ENCODE measurements at regions not wholly inside any gene's neighbourhood (a gene's known extent, or its start where the extent isn't known, plus 50 kb on each side); places are given as distances from the start of the nearest gene placed in this dataset.

DNA sequence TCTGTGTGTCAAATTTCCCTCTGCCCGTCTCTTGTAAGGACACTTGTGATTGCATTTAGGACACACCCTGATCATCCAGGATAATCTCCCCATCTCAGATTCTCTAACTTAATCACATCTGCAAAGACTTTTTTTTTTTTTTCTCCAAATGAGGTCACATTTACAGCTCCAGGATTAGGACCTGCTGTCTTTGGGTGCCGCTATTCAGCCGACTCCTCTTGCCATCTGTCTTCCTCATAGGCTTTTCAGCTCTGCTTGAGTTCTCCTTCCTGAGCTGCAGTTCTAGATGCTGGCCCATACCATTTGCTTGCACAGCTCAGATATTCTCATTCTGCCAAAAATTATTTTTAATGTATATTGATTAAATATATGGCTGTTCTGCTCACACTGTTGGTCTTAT, 94.3 kb upstream of the TLE3 start:
- Mint-ChIP-seq H3K36me3 (ENCODE audit: low read depth) (no peaks in the 10 kb centered on the region), H3K27ac (no peak overlapping the region), H3K4me1 (ENCODE audit: low read depth) (no peaks in the 10 kb centered on the region), H3K27me3 (ENCODE audit: low read depth) (peaks cover 5% of the 10 kb centered on the region), H3K4me3 (no peak overlapping the region), H3K9me3 (peaks cover 5% of the 10 kb centered on the region)
- DNase-seq (ENCODE audit: low spot score), result no peak

DNA sequence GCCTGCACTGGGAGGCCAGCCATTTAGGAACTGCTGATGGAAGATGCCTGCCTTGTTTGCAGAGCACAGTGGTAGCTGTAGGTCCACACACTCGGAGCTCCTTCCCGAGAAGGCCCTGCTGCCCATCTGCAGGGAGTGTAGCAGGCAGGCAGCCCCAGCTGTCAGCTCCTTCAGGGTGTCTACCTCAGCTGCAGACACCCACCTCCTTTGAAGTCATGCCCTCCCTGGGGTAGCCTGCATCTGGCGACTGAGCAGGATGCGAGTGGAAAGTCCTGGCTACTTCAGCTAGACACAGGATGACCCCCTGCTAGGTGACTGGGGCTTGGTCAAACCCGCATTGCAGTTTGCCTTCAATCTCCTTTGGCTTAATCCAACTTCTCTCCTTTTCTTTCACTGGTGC, 93.2 kb upstream of the TLE3 start:
- DNase-seq (ENCODE audit: low spot score), result no peak
- Mint-ChIP-seq H3K9me3 (peaks cover 5% of the 10 kb centered on the region), H3K36me3 (ENCODE audit: low read depth) (no peaks in the 10 kb centered on the region), H3K27me3 (ENCODE audit: low read depth) (peaks cover 5% of the 10 kb centered on the region), H3K4me1 (ENCODE audit: low read depth) (no peaks in the 10 kb centered on the region), H3K4me3 (no peak overlapping the region), H3K27ac (no peak overlapping the region)

DNA sequence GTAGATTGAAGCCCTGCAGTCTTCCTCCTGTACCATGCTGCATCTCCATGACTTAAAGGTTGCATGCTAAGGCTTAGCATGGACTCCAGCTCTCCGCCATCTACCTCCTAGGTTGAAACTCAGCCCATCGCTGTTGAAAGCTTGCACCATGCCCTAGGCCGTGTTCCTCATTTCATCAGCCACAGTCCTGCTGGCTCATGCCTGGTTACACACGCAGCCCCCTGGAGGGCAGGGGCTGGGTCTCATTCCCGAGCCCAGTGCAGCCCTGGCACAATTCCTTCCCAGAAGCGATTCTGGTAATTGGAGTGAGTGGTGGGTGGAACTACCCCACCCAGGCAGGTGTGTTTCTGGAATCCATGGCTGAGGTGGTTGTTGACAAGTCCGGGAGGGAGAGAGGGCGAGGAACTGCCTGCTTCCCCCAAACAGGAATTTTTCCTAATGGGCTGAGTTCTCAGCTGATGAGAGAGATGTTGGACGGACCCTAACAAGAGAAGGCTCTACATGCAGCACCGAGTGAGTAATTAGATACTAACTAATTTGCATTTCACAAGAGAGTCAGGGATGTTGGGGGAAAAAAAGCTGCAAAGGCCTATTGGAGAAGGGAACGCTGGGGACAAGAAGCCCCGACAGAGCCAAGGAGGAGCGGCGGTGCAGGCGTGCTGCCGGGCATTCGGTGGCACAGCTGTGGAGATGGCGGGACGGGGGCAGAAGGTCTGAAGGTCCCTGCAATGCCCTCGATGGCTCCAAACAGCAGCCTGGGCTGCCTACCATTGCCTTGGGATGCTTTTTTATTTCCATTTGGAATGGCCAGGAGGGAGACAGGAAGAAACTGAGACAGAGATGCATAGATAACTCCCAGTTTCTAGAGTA, 92.3 kb upstream of the TLE3 start:
- no peak for DNase-seq (ENCODE audit: low spot score)
- H3K4me1 Mint-ChIP-seq (ENCODE audit: low read depth), result no peaks in the 10 kb centered on the region
- no peak overlapping the region for H3K4me3 Mint-ChIP-seq
- peaks cover 5% of the 10 kb centered on the region for H3K9me3 Mint-ChIP-seq
- no peak overlapping the region for H3K27ac Mint-ChIP-seq
- peaks cover 7% of the 10 kb centered on the region for H3K27me3 Mint-ChIP-seq (ENCODE audit: low read depth)
- H3K36me3 Mint-ChIP-seq (ENCODE audit: low read depth), result no peaks in the 10 kb centered on the region

DNA sequence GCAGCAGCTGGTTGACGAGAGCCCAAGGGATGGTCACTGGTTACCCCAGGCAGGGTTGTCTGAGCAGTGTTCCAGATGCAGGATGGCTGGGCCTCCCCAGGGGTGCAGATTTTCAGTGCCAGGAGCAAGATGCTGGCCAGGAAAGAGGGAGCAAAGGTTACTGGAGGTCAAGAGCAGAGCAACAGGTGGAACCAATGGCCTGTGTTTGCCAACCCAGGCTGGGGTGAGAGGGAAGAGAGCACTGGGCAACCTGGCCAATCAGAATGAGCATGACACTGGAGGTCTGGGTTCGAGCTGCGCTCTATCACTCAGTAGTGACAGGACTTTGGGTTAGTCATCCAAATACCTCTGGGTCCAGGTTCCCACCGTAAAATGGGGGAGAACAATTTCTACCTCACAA, 90.6 kb upstream of the TLE3 start:
- Mint-ChIP-seq H3K36me3 (ENCODE audit: low read depth) (no peaks in the 10 kb centered on the region), H3K27me3 (ENCODE audit: low read depth) (peaks cover 9% of the 10 kb centered on the region), H3K4me3 (no peak overlapping the region), H3K9me3 (peaks cover 5% of the 10 kb centered on the region), H3K4me1 (ENCODE audit: low read depth) (no peaks in the 10 kb centered on the region), H3K27ac (no peak overlapping the region)
- DNase-seq (ENCODE audit: low spot score), result no peak

GRCh38 chr15:70187331-70187730, 89.6 kb upstream of the TLE3 start:
- H3K27ac Mint-ChIP-seq, result no peak overlapping the region
- H3K36me3 Mint-ChIP-seq (ENCODE audit: low read depth), result no peaks in the 10 kb centered on the region
- H3K4me1 Mint-ChIP-seq (ENCODE audit: low read depth), result no peaks in the 10 kb centered on the region
- peaks cover 7% of the 10 kb centered on the region for H3K27me3 Mint-ChIP-seq (ENCODE audit: low read depth)
- no peak overlapping the region for H3K4me3 Mint-ChIP-seq
- DNase-seq (ENCODE audit: low spot score), result no peak
- H3K9me3 Mint-ChIP-seq, result peaks cover 5% of the 10 kb centered on the region

DNA sequence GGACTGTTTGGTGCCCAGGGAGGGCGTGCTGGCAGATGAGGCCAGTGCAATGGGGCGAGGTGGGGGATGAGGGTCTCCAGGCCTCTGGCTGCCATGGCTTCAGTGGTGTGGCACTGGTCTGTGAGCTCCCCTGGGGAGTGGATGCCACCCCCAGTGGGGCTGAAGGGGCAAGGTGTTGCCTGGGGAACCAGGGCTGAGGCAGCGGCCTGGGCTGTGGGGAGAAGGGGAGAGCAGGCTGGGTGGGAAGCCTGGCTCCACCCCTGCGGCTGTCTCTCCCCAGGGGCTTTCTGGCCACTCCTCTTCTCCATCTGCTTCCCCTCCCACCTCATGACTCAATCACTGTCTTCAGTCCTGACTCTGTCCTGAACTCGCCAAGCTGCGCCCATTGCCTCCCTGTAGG, 88.4 kb upstream of the TLE3 start:
- H3K9me3 Mint-ChIP-seq, result no peaks in the 10 kb centered on the region
- DNase-seq (ENCODE audit: low spot score), result no peak
- no peaks in the 10 kb centered on the region for H3K4me1 Mint-ChIP-seq (ENCODE audit: low read depth)
- H3K36me3 Mint-ChIP-seq (ENCODE audit: low read depth), result no peaks in the 10 kb centered on the region
- H3K4me3 Mint-ChIP-seq, result no peak overlapping the region
- H3K27me3 Mint-ChIP-seq (ENCODE audit: low read depth), result peaks cover 4% of the 10 kb centered on the region
- no peak overlapping the region for H3K27ac Mint-ChIP-seq

DNA sequence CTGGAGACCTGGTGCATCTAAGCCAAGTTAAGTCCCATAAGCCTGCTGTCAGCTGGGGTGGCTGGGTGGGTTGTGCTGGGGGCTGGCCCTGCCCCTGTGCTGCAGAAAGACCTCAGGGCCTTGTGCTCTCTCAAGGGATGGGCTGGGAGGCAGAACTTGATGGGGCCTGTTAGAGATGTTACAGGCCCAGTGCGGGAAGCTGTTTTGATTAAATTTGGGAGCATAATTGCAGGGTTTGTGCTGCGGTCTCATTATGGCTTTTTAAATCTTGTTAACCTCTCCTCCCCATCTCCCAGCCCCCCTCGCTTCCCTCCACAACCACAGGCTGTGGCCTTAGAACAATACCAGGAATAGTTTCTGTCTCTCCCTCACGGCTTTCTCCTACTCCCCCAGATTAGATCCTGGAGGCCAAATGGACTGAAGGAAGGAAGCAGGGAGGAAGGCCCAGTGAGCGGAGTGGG, 87.6 kb upstream of the TLE3 start:
- H3K4me3 Mint-ChIP-seq, result no peak overlapping the region
- no peak overlapping the region for H3K27ac Mint-ChIP-seq
- peaks cover 7% of the 10 kb centered on the region for H3K27me3 Mint-ChIP-seq (ENCODE audit: low read depth)
- no peaks in the 10 kb centered on the region for H3K4me1 Mint-ChIP-seq (ENCODE audit: low read depth)
- no peaks in the 10 kb centered on the region for H3K9me3 Mint-ChIP-seq
- no peaks in the 10 kb centered on the region for H3K36me3 Mint-ChIP-seq (ENCODE audit: low read depth)
- no peak for DNase-seq (ENCODE audit: low spot score)

GRCh38 chr15:70182858-70183695, 85.4 kb upstream of the TLE3 start:
- H3K4me1 Mint-ChIP-seq (ENCODE audit: low read depth), result no peaks in the 10 kb centered on the region
- H3K4me3 Mint-ChIP-seq, result no peak overlapping the region
- no peaks in the 10 kb centered on the region for H3K36me3 Mint-ChIP-seq (ENCODE audit: low read depth)
- DNase-seq (ENCODE audit: low spot score), result no peak
- no peaks in the 10 kb centered on the region for H3K9me3 Mint-ChIP-seq
- H3K27ac Mint-ChIP-seq, result no peak overlapping the region
- peaks cover 24% of the 10 kb centered on the region for H3K27me3 Mint-ChIP-seq (ENCODE audit: low read depth)

DNA sequence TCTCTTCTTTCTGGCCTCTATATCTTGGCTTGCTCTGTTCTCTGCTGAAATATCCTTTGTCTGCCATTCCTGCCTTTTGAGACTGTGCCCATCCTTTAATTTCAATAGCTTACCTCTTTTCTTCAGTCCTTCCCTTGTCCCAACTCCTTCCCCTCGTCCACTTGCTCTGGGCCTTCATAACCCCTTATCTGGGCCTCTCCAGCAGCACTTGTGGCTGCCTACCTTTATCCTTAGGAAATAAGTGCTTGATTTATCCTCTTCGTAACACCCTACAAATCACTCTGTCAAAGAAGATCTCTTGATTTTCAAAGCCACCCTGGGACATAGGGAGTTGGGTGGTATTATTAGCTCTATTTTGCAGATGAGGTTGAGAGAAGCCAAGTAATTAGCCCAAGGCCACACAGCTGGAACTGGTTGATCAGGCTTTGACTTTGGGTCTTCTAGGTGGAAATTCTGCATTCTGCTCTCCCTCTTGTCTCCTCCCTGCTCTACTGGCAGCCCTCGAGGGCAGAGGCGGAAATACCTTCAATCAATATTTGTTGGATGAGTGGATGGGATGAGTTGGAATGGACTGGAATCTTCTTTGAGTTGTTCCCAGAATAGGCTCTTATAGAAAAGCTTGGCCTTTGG, 84.0 kb upstream of the TLE3 start:
- Mint-ChIP-seq H3K27ac (no peak overlapping the region), H3K4me1 (ENCODE audit: low read depth) (no peaks in the 10 kb centered on the region), H3K9me3 (no peaks in the 10 kb centered on the region), H3K27me3 (ENCODE audit: low read depth) (peaks cover 24% of the 10 kb centered on the region), H3K4me3 (no peak overlapping the region), H3K36me3 (ENCODE audit: low read depth) (no peaks in the 10 kb centered on the region)
- DNase-seq (ENCODE audit: low spot score), result no peak

DNA sequence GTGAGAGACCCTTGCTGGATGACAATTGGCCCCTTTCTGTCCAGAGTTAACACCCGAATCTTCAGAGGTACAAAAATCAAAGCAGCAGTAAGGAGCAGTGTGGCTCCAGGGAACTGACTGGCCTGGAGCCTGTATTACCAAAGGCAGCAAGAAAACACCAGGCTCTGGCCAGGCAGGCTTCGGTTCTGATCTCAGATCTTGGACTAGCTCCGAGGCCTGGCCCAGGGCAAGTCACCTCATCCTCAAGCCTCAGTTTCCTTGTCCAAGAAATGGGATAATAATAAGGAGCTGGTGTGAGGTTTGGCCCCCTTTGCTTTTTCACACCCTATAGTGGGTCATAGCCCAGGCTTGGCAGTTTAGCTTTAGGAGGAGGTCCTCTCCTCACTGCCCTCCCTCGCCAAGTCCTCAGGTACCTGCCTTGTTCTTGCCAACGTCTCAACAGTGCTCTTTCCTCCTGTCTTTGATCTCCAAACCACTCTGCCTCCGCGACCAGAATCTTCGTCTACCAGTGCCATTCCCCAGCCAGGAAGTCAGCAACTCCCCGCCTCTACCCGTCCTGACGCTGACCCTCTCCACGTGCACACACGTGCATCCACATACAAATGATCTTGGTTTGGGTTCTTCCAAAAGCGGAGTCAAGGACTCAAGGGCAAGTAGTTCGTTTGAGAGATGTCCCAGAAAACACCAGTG, 82.6 kb upstream of the TLE3 start:
- Mint-ChIP-seq H3K36me3 (ENCODE audit: low read depth) (no peaks in the 10 kb centered on the region), H3K27me3 (ENCODE audit: low read depth) (peaks cover 25% of the 10 kb centered on the region), H3K9me3 (no peaks in the 10 kb centered on the region), H3K4me1 (ENCODE audit: low read depth) (no peaks in the 10 kb centered on the region), H3K4me3 (no peak overlapping the region), H3K27ac (no peak overlapping the region)
- no peak for DNase-seq (ENCODE audit: low spot score)

- Mint-ChIP-seq H3K27me3 (ENCODE audit: low read depth) (peaks cover 26% of the 10 kb centered on the region), H3K36me3 (ENCODE audit: low read depth) (no peaks in the 10 kb centered on the region), H3K9me3 (no peaks in the 10 kb centered on the region), H3K27ac (no peak overlapping the region), H3K4me1 (ENCODE audit: low read depth) (no peaks in the 10 kb centered on the region), H3K4me3 (no peak overlapping the region)
- no peak for DNase-seq (ENCODE audit: low spot score)
These were observed 81.7 kb upstream of the TLE3 start for GRCh38 chr15:70179309-70179892.

GRCh38 chr15:70178335-70179084, 80.8 kb upstream of the TLE3 start:
- no peak for DNase-seq (ENCODE audit: low spot score)
- Mint-ChIP-seq H3K4me3 (no peak overlapping the region), H3K9me3 (no peaks in the 10 kb centered on the region), H3K27ac (no peak overlapping the region), H3K4me1 (ENCODE audit: low read depth) (no peaks in the 10 kb centered on the region), H3K27me3 (ENCODE audit: low read depth) (peaks cover 28% of the 10 kb centered on the region), H3K36me3 (ENCODE audit: low read depth) (no peaks in the 10 kb centered on the region)
